ENCODE measurements at regions not wholly inside any gene's neighbourhood (a gene's known extent, or its start where the extent isn't known, plus 50 kb on each side); places are given as distances from the start of the nearest gene placed in this dataset.

DNA sequence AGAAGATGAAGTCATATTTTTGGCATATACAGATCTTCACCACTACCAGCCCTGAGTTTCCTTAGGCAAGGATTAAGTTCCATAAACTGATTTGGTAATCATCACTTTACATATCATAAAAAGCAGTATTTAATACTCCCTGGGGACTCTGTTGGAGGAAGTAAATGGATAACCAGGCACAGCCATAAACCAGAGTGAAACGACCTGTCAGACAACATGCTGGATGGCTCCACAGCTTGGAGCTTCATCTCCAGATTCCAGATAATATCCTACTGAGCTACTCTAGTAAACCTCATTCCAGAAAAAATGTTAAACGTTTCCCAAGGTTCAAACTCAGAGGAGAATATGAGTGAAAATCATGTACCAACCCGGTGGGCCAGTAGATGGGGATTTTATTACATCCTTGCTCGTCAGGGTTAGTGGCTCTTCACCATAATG lies 109.2 kb downstream of the BASP1 start:
- peaks cover 3% of the 10 kb centered on the region for H3K36me3 Mint-ChIP-seq
- peaks cover 18% of the 10 kb centered on the region for H3K4me1 Mint-ChIP-seq
- no peaks in the 10 kb centered on the region for H3K27me3 Mint-ChIP-seq (ENCODE audit: low read depth)
- TF ChIP-seq, protein P1, sequence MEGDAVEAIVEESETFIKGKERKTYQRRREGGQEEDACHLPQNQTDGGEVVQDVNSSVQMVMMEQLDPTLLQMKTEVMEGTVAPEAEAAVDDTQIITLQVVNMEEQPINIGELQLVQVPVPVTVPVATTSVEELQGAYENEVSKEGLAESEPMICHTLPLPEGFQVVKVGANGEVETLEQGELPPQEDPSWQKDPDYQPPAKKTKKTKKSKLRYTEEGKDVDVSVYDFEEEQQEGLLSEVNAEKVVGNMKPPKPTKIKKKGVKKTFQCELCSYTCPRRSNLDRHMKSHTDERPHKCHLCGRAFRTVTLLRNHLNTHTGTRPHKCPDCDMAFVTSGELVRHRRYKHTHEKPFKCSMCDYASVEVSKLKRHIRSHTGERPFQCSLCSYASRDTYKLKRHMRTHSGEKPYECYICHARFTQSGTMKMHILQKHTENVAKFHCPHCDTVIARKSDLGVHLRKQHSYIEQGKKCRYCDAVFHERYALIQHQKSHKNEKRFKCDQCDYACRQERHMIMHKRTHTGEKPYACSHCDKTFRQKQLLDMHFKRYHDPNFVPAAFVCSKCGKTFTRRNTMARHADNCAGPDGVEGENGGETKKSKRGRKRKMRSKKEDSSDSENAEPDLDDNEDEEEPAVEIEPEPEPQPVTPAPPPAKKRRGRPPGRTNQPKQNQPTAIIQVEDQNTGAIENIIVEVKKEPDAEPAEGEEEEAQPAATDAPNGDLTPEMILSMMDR (IDR thresholded peaks at IDR 0.05; ENCODE audit: unreplicated experiment) = no peak
- peaks cover 22% of the 10 kb centered on the region for H3K9me3 Mint-ChIP-seq
- H3K4me3 Mint-ChIP-seq = no peak overlapping the region
- no peak overlapping the region for H3K27ac Mint-ChIP-seq
- DNase-seq (ENCODE audit: low spot score in 2 of 2, unreplicated experiment in 2 of 2) = no peak

DNA sequence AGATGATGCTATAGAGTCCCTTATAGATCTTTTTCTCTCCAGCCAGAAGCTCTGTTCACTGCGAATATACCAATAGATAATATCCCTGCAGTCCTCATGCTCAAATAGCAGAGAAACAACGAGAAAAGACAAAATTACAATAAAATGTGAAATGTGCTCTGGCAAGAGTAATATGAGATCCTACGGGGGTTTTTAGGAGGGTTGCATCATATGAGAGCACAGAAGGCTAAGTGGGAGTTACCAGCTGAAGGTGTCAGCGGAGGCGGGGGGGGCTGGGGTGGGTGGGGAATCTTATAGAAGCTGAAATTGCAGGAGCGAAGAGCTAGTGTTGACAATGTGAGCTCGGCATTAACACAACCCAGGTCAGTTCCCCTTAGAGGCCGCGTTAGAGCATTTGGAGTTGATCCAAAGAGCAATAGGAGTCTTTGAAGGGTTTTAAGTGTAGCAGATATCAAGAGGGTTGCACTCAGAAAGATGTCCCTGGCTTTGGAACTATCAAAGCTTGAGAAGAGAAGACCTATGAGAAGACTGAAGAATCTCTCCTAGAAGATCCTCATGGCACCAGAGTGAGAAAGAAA lies 109.7 kb downstream of the BASP1 start:
- no peak for DNase-seq (ENCODE audit: low spot score in 2 of 2, unreplicated experiment in 2 of 2)
- peaks cover 23% of the 10 kb centered on the region for H3K9me3 Mint-ChIP-seq

DNA sequence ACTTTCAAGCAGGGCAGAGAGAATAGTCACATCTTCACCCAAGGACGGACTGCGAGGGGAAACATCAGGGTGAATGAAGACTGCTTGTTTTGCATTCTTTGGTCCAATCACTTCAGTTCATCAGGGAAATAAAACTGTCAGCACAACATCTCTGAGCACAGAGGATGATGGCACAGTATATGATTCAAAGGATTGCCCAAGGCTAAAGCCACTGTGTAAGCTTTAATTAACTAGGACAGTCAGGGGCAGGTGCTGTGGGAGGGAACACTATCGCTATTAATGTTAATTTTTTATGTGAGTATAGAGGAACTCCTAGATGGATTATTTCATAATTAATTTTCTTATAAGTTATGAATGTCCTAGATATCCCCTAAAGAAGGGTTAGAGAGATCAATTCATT lies 112.1 kb downstream of the BASP1 start:
- Mint-ChIP-seq H3K4me1 (peaks cover 28% of the 10 kb centered on the region), H3K9me3 (peaks cover 22% of the 10 kb centered on the region), H3K27ac (no peak overlapping the region), H3K4me3 (no peak overlapping the region), H3K36me3 (peaks cover 5% of the 10 kb centered on the region), H3K27me3 (ENCODE audit: low read depth) (no peaks in the 10 kb centered on the region)
- DNase-seq (ENCODE audit: low spot score in 2 of 2, unreplicated experiment in 2 of 2) = no peak
- TF ChIP-seq, protein P1 (IDR thresholded peaks at IDR 0.05; ENCODE audit: unreplicated experiment) = no peak

More for the DNA sequence above, 109.7 kb downstream of the BASP1 start:
- TF ChIP-seq, protein P1 (IDR thresholded peaks at IDR 0.05; ENCODE audit: unreplicated experiment) = no peak
- peaks cover 4% of the 10 kb centered on the region for H3K36me3 Mint-ChIP-seq
- no peaks in the 10 kb centered on the region for H3K27me3 Mint-ChIP-seq (ENCODE audit: low read depth)
- H3K4me3 Mint-ChIP-seq = no peak overlapping the region
- H3K4me1 Mint-ChIP-seq = peaks cover 20% of the 10 kb centered on the region
- H3K27ac Mint-ChIP-seq = peak overlapping the region; percentile 13

DNA sequence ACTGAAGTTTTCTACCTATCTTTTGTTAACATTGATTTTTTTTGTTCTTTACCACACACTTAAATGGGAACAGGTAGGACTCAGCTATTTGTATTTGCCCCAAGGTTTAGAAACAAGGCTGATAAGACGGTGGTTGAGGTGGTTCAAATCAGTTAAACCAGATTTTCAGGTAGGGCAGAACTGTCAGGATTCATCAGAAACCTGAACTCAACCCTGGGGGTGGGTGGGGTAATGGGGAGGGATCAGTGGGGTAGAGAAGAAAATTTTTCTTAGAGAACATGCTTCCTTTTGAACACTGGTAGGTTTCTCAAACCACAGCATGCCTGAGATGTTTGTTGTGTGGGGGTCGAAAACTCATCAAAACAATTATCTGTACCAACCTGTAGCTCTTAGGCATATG lies 113.0 kb downstream of the BASP1 start:
- no peak for DNase-seq (ENCODE audit: low spot score in 2 of 2, unreplicated experiment in 2 of 2)
- TF ChIP-seq, protein P1 (IDR thresholded peaks at IDR 0.05; ENCODE audit: unreplicated experiment) = no peak

DNA sequence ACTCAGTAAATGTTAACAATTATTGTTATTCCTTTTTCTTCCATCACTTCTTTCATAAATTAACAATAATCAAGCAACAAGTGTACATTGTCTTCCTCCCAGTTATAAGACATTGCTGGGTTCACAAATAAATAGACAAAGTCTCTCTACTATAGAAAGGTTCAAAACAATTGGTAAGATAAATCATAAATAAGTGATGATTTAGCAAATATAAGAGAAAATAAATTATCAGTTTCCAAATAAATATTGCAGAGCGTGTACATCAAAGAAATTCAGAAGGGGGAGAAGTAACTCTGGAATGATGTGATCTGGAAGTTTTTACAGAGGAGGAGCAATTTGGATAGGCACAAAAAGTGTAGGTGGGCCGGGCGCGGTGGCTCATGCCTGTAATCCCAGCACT lies 114.2 kb downstream of the BASP1 start:
- Mint-ChIP-seq H3K36me3 (peaks cover 8% of the 10 kb centered on the region), H3K4me1 (peaks cover 37% of the 10 kb centered on the region), H3K27me3 (ENCODE audit: low read depth) (no peaks in the 10 kb centered on the region), H3K4me3 (no peak overlapping the region), H3K27ac (peak overlapping the region; percentile 51), H3K9me3 (peaks cover 24% of the 10 kb centered on the region)
- DNase-seq (ENCODE audit: low spot score in 2 of 2, unreplicated experiment in 2 of 2) = no peak
- TF ChIP-seq, protein P1 (IDR thresholded peaks at IDR 0.05; ENCODE audit: unreplicated experiment) = no peak

More for the DNA sequence above, 113.0 kb downstream of the BASP1 start:
- Mint-ChIP-seq H3K27ac (no peak overlapping the region), H3K9me3 (peaks cover 20% of the 10 kb centered on the region), H3K4me1 (peaks cover 29% of the 10 kb centered on the region), H3K4me3 (no peak overlapping the region), H3K27me3 (ENCODE audit: low read depth) (no peaks in the 10 kb centered on the region), H3K36me3 (peaks cover 5% of the 10 kb centered on the region)

Measured in mesothelial cell of epicardium (in vitro differentiated cells).